ENCODE measurements at regions not wholly inside any gene's neighbourhood (a gene's known extent, or its start where the extent isn't known, plus 50 kb on each side); places are given as distances from the start of the nearest gene placed in this dataset.

GRCh38 chr4:54550395-54551171, 107.2 kb upstream of the KIT start:
- Histone ChIP-seq H4K20me1 (replicated peaks; ENCODE audit: control insufficient read depth, insufficient read depth, low read length) (no peaks in the 10 kb centered on the region), H3K36me3 (ENCODE audit: control insufficient read depth, insufficient read depth, low read length) (no peaks in the 10 kb centered on the region), H3K27me3 (ENCODE audit: control insufficient read depth in 2 of 2, insufficient read depth in 2 of 2, low read length in 2 of 2) (no peaks in the 10 kb centered on the region), H3K79me2 (ENCODE audit: control insufficient read depth, insufficient read depth, low read length) (no peaks in the 10 kb centered on the region), H3K4me3 (no peak overlapping the region), H2AFZ (ENCODE audit: low read depth, low read length) (no peak overlapping the region), H3K27ac (ENCODE audit: extremely low read depth, low read depth, low read length) (no peak overlapping the region), H3K4me2 (ENCODE audit: insufficient read depth, low read length) (no peak overlapping the region), H3K9me1 (ENCODE audit: control insufficient read depth, insufficient read depth, low read length) (no peaks in the 10 kb centered on the region), H3K9ac (ENCODE audit: insufficient read depth in 1 of 2, low read depth in 2 of 2, low read length in 2 of 2) (peak overlapping the region in 1 of 2 experiments; percentile 31; a peak in 1 of 4 replicates), H3K4me1 (replicated peaks in 1 of 2; ENCODE audit: control insufficient read depth in 2 of 2, insufficient read depth in 2 of 2, low read length in 2 of 2) (peaks cover 10 to 24% of the 10 kb centered on the region in 2 experiments; a peak in 4 of 5 replicates), H3K9me3 (replicated peaks; ENCODE audit: control insufficient read depth, insufficient read depth, low read depth, low read length) (no peaks in the 10 kb centered on the region)
- ATAC-seq = no peak
- FAIRE-seq = no peak
- BruUV-seq (replicated peaks) = no TSS peak
- in situ Hi-C loops (cut with MboI) = no loop called here
- ChIA-PET CTCF (ENCODE audit: low intra/inter-chr PET ratio) (no interaction called here), POLR2A (no interaction called here)
- 46% methylated on average over 8 of the region's 8 CpGs for WGBS (ENCODE audit: insufficient coverage, low coverage, missing lambda C conversion rate)
- intact Hi-C loops (cut with micrococcal nuclease) = no loop called here
- no peak for DNase-seq (ENCODE audit: extremely low read depth in 1 of 4, low spot score in 3 of 4)
- TF ChIP-seq CEBPB (tag; IDR thresholded peaks at IDR 0.05) (peak; percentile 98), CEBPG (CRISPR knock-in tag; IDR thresholded peaks at IDR 0.05) (peak; percentile 85), CEBPG (tag; conservative IDR thresholded peaks at IDR 0.05 in 1 of 2, IDR thresholded peaks at IDR 0.05 in 1 of 2) (peak; percentile 83 to 93), HDAC2 (IDR thresholded peaks at IDR 0.05) (peak; percentile 79), ADNP (tag; IDR thresholded peaks at IDR 0.05) (peak; percentile 92), SMARCA5 (IDR thresholded peaks at IDR 0.05) (peak; percentile 78; the same call in 1 of the 2 replicates), MAZ (CRISPR knock-in tag; conservative IDR thresholded peaks at IDR 0.05 in 1 of 2, IDR thresholded peaks at IDR 0.05 in 1 of 2) (no peak), RBM39 (optimal IDR thresholded peaks at IDR 0.05; ENCODE audit: low read depth, low read length) (no peak), RCOR1 (IDR thresholded peaks at IDR 0.05; ENCODE audit: borderline replicate concordance in 1 of 2, low read depth in 2 of 2, low read length in 2 of 2) (peak in 1 of 2 experiments; percentile 31; a peak in 1 of 4 replicates), SRSF7 (optimal IDR thresholded peaks at IDR 0.05; ENCODE audit: low read depth, low read length) (no peak), PCBP1 (IDR thresholded peaks at IDR 0.05; ENCODE audit: low read depth, low read length, poor library complexity, severe bottlenecking) (no peak)
- TF ChIP-seq, protein P1, sequence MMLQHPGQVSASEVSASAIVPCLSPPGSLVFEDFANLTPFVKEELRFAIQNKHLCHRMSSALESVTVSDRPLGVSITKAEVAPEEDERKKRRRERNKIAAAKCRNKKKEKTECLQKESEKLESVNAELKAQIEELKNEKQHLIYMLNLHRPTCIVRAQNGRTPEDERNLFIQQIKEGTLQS (IDR thresholded peaks at IDR 0.05) = 0 out of 2 replicates have a peak, but pooled peaks have one; percentile 13
- TF ChIP-seq, protein P1 (CRISPR knock-in tag; conservative IDR thresholded peaks at IDR 0.05) = no peak
- TF ChIP-seq, protein P2, sequence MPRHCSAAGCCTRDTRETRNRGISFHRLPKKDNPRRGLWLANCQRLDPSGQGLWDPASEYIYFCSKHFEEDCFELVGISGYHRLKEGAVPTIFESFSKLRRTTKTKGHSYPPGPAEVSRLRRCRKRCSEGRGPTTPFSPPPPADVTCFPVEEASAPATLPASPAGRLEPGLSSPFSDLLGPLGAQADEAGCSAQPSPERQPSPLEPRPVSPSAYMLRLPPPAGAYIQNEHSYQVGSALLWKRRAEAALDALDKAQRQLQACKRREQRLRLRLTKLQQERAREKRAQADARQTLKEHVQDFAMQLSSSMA (CRISPR knock-in tag; IDR thresholded peaks at IDR 0.05) = no peak
